ENCODE measurements at regions not wholly inside any gene's neighbourhood (a gene's known extent, or its start where the extent isn't known, plus 50 kb on each side); places are given as distances from the start of the nearest gene placed in this dataset.

- TF ChIP-seq POLR2A (IDR thresholded peaks at IDR 0.05; ENCODE audit: low read depth, low read length) (no peak), TAF1 (IDR thresholded peaks at IDR 0.05; ENCODE audit: borderline replicate concordance, low read depth, low read length) (no peak)
These were observed 633.3 kb upstream of the CAMK1G start for GRCh38 chr1:208950206-208950605.

Data from GM12892 (cell line).